ENCODE measurements at regions not wholly inside any gene's neighbourhood (a gene's known extent, or its start where the extent isn't known, plus 50 kb on each side); places are given as distances from the start of the nearest gene placed in this dataset.

DNA sequence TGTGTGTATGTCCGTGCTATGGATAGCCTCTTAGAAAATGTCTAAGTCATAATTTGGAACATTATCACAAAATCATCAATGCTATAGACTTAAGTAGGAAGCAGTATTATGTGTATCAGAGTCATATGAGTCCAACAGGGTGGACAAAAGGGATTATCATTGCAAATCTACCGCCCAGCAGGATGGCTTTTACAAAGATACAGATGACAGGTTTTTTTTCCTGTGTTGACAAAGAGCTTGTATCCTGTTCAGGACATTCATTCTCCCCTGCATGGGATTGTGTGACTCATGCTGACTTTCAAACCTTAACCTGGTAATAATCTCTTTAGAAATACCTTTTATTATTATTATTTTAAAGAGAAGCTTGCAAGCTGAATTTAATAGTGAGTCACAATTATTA lies 310.3 kb upstream of the GNPDA2 start:
- no peak for DNase-seq (ENCODE audit: low spot score)
- TF ChIP-seq, protein P1, sequence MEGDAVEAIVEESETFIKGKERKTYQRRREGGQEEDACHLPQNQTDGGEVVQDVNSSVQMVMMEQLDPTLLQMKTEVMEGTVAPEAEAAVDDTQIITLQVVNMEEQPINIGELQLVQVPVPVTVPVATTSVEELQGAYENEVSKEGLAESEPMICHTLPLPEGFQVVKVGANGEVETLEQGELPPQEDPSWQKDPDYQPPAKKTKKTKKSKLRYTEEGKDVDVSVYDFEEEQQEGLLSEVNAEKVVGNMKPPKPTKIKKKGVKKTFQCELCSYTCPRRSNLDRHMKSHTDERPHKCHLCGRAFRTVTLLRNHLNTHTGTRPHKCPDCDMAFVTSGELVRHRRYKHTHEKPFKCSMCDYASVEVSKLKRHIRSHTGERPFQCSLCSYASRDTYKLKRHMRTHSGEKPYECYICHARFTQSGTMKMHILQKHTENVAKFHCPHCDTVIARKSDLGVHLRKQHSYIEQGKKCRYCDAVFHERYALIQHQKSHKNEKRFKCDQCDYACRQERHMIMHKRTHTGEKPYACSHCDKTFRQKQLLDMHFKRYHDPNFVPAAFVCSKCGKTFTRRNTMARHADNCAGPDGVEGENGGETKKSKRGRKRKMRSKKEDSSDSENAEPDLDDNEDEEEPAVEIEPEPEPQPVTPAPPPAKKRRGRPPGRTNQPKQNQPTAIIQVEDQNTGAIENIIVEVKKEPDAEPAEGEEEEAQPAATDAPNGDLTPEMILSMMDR (IDR thresholded peaks at IDR 0.05; ENCODE audit: extremely low read depth, missing control alignments) = no peak

DNA sequence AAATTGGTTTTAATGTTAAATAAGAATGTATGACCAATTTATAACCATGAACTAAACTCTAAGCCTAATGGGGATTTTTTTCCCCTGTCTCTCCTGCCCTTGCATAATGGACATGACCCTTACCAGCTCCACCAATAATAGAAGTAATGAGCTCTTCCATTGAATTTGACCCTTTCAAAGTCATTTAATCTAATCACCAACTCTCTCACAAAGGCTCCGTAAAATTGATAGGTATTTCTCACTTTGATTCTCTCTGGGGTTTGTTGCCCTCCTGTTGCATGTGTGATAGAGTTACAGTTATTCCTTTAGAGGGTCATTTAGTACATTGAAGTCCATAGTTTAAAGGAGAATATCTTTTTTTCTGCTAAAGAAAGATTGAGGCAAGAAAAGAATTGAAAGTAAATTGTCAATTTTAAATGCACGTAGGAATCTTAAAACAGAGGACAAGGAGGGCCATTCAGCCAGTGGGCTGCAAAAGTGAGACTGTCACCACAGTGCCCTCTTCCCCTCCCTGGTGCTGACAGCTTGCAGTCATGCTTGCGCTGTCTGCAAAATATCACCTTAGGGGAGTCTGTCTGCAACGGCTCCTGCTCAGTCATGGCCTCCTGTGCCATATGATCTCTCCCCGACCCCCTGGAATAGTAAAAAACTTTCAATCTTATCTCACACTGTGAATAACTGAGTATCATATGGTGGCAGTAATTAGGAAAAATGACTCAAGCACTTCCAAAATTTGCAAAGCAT lies 307.5 kb upstream of the GNPDA2 start:
- TF ChIP-seq, protein P1 (IDR thresholded peaks at IDR 0.05; ENCODE audit: extremely low read depth, missing control alignments) = no peak
- no peak for DNase-seq (ENCODE audit: low spot score)

DNA sequence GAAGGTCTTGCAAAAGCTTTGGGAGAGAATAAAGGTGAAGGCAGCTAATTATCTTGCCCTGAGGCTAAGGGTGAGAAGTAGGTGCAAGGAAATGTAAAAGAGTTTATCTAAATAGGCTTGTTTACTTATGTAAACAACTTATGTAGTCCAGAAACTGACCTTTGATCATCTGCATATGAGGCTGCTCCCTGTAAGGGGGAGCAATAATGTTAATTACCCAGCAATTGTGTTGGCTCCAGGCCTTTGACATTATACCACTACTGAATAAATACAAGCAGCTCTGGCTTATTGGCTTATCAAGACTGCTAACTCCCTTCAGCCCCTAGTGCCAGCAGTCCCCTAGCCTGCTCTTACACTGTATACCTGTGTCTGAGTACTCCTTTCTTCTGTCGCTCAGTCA lies 303.7 kb upstream of the GNPDA2 start:
- TF ChIP-seq, protein P1 (IDR thresholded peaks at IDR 0.05; ENCODE audit: extremely low read depth, missing control alignments) = no peak
- no peak for DNase-seq (ENCODE audit: low spot score)

DNA sequence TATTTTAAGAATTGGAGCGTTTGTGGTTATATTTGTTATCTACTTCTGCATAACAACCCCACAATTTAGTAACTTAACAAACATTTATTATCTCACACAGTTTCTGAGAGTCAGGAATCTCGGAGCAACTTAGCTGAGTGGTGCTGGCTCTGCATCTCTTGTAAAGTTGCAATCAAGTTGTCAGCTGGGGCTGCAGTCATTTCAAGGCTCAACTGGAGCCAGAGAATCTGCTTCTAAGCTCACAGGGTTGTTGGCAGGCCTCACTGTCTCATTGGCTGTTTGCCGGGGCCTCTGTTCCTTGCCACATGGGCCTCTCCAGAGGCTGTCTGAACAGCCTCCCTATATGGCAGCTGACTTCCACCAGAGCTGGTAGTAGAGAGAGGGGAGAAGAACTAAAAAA lies 281.2 kb upstream of the GNPDA2 start:
- DNase-seq (ENCODE audit: low spot score) = no peak
- TF ChIP-seq, protein P1 (IDR thresholded peaks at IDR 0.05; ENCODE audit: extremely low read depth, missing control alignments) = no peak

DNA sequence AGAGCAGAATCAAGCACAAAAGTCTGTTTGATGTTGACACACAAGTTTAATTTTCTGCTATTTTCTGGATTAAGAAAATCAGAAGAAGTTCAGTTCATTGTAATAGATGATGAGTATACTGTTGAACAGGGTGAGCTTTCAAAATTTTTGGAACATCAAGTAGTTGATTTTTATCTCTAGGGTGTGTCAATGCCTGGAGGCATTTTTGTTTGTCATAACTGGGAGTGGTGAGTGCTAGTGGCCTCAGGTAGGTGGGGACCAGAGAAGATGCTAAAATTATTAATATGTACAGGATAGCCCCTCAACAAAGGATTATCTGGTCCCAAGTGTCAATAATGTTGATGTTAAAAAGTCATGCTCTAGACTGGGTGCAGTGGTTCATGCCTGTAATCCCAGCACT lies 279.7 kb upstream of the GNPDA2 start:
- no peak for DNase-seq (ENCODE audit: low spot score)
- TF ChIP-seq, protein P1 (IDR thresholded peaks at IDR 0.05; ENCODE audit: extremely low read depth, missing control alignments) = no peak

DNA sequence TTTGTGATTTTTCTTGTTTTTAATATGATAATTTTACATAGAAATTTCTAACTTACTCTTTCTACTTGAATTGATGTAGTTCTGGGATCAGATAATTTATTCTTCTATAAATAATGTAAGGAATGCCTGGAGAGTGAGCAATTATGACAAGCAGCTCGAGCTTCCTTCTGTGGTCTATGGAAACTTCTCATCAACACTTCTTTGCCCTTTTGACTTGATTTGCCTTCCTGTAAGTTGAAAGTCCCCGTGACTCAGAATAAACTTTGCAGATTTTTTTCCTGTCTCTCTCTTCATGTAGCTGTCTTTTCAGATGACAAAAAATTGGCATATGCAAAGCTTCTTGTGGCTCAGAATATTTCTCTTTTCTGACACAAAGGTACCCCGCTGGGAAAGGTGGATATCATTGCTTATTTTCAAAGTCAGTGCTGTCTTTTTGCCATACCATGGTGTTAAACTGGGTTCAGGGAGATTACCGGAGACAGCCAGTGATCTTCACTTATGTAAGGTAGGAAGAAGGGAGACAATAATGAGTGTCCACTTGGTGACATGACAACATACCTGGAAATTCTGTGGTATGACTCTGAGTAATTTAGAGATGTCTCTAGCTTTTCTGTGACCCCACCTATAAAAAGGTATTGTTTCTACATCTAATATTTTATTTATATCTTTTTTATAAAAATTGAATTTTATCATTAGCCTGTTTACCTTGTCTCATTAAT lies 278.6 kb upstream of the GNPDA2 start:
- TF ChIP-seq, protein P1 (IDR thresholded peaks at IDR 0.05; ENCODE audit: extremely low read depth, missing control alignments) = no peak
- DNase-seq (ENCODE audit: low spot score) = no peak

DNA sequence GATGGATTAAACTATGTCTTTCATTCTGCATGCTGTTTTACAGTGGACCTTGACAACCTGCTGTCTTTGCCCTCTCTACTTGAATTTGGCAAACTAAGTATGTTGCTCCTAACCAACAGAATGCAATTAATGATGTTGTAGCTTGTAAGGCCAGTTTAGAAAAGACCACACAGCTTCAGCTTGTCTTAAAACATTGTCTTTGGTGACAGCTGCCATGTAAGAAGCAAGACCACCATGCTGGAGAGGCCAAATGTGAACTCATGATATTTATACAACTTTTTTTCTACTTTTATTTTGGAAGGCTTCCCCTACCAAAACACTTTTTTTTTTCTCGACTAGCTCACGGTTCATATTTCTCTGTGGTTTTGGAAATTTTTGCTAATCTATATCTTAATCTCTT lies 278.0 kb upstream of the GNPDA2 start:
- TF ChIP-seq, protein P1 (IDR thresholded peaks at IDR 0.05; ENCODE audit: extremely low read depth, missing control alignments) = no peak
- no peak for DNase-seq (ENCODE audit: low spot score)
